ENCODE measurements at regions not wholly inside any gene's neighbourhood (a gene's known extent, or its start where the extent isn't known, plus 50 kb on each side); places are given as distances from the start of the nearest gene placed in this dataset.
"Not testable (repeated sequence)": the region's sequence is repeated elsewhere in the genome, so short reads cannot be mapped to it uniquely, and the experiment has no call there.

DNA sequence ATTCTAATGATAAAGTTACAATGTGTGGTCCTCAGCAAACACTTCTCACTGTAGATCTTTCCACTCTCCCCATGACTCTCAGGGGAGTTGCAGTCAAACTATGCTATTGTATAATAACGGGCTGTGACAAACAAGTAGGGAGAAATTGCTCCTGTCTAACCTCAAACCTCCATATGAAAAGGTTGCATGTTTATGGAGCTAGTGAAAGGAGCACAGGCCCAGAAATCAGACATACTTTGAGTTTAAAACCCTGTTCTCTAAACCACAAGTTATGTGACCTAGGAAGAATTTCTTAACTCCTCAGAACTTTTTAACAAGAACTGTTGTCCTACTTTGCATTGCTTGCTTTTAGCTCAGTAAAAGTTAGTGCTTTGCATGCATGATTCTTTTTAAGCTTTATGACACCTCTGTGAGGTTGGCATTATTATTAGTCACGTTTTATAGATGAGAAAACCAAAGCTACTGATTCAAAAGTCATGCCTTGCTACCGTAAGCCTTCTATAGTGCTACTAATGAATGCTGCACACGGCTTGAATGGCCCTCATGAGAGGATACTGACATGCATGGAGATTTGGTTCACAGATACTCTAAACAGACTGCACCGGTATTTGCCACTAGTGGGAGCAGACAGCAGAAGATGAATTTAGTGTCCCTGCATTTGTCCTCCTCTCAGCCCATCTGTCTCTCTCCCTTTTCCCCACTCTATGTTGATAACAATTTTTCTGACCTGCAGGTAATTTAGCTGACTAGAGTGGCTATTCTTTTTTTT is 129.5 kb upstream of the PCGF5 start:
- no peaks in the 10 kb centered on the region for H3K9me3 ChIP-seq
- no peaks in the 10 kb centered on the region for H3K27me3 ChIP-seq (ENCODE audit: low read depth)
- no peak overlapping the region for H3K4me3 ChIP-seq
- H3K4me1 ChIP-seq: peaks cover 3% of the 10 kb centered on the region
- no peak overlapping the region for H3K27ac ChIP-seq
- ATAC-seq (no peak), DNase-seq (no peak)
- no peaks in the 10 kb centered on the region for H3K36me3 ChIP-seq
- intact Hi-C loops (cut with DNase I): no loop called here
- TF ChIP-seq, protein P1, sequence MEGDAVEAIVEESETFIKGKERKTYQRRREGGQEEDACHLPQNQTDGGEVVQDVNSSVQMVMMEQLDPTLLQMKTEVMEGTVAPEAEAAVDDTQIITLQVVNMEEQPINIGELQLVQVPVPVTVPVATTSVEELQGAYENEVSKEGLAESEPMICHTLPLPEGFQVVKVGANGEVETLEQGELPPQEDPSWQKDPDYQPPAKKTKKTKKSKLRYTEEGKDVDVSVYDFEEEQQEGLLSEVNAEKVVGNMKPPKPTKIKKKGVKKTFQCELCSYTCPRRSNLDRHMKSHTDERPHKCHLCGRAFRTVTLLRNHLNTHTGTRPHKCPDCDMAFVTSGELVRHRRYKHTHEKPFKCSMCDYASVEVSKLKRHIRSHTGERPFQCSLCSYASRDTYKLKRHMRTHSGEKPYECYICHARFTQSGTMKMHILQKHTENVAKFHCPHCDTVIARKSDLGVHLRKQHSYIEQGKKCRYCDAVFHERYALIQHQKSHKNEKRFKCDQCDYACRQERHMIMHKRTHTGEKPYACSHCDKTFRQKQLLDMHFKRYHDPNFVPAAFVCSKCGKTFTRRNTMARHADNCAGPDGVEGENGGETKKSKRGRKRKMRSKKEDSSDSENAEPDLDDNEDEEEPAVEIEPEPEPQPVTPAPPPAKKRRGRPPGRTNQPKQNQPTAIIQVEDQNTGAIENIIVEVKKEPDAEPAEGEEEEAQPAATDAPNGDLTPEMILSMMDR (IDR thresholded peaks at IDR 0.05): no peak

DNA sequence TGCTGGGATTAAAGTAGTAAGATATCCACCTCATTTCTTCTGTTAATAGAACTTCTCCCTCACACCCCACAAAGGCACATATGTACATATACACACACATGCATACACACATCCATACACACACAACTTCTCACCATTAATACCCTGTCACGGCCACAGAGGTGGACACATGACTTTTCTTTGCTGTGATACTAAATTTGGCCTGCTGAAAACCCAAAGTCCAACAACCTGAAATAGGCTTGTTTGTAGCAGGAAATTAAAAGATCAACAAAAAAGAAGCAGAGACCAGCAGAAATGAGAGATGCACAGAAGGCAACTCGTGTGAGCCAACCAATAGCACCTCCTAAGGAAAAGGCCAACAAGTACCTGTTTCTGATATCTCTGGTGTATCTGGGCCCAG is 128.7 kb upstream of the PCGF5 start:
- no peak overlapping the region for H3K27ac ChIP-seq
- H3K27me3 ChIP-seq (ENCODE audit: low read depth): no peaks in the 10 kb centered on the region
- TF ChIP-seq, protein P1 (IDR thresholded peaks at IDR 0.05): no peak
- H3K4me1 ChIP-seq: peaks cover 3% of the 10 kb centered on the region
- intact Hi-C loops (cut with DNase I): no loop called here
- H3K9me3 ChIP-seq: no peaks in the 10 kb centered on the region
- H3K4me3 ChIP-seq: no peak overlapping the region
- DNase-seq (no peak), ATAC-seq (no peak)
- no peaks in the 10 kb centered on the region for H3K36me3 ChIP-seq

DNA sequence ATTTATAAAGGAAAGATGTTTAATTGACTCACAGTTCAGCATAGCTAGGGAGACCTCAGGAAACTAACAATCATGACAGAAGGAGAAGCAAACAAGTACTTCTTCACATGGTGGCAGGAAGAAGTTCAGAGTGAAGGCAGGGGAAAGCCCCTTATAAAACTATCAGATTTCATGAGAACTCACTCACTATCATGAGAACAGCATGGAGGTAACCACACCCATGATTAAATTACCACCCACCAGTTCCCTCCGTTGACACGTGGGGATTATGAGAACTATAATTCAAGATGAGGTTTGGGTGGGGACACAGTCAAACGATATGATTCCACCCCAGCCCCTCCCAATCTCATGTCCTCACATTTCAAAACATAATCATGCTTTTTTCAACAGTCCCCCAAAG is 124.2 kb upstream of the PCGF5 start:
- intact Hi-C loops (cut with DNase I): no loop called here
- H3K27me3 ChIP-seq (ENCODE audit: low read depth): no peaks in the 10 kb centered on the region
- TF ChIP-seq, protein P1 (IDR thresholded peaks at IDR 0.05): no peak
- no peak overlapping the region for H3K27ac ChIP-seq
- no peaks in the 10 kb centered on the region for H3K36me3 ChIP-seq
- DNase-seq (no peak), ATAC-seq (no peak)
- H3K9me3 ChIP-seq: peaks cover 4% of the 10 kb centered on the region
- no peaks in the 10 kb centered on the region for H3K4me1 ChIP-seq
- no peak overlapping the region for H3K4me3 ChIP-seq

DNA sequence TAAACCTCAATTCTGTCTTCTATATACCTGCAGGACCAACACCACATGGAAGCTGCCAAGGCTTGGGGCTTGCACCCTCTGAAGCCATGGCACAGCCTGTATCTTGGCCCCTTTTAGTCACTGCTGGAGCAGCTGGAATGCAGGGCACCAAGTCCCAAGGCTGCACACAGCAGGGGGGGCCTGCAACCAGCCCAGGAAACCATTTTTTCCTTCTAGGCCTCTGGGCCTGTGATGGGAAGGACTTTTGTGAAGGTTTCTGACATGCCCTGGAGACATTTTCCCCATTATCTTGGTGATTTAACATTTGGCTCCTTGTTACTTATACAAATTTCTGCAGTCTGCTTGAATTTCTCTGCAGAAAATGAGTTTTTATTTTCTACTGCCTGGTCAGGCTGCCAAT is 123.2 kb upstream of the PCGF5 start:
- Histone ChIP-seq H3K27me3 (ENCODE audit: low read depth) (no peaks in the 10 kb centered on the region), H3K4me3 (no peak overlapping the region), H3K9me3 (peaks cover 4% of the 10 kb centered on the region), H3K36me3 (no peaks in the 10 kb centered on the region), H3K27ac (no peak overlapping the region), H3K4me1 (no peaks in the 10 kb centered on the region)
- intact Hi-C loops (cut with DNase I): no loop called here
- TF ChIP-seq, protein P1 (IDR thresholded peaks at IDR 0.05): no peak
- ATAC-seq: no peak
- DNase-seq: no peak

DNA sequence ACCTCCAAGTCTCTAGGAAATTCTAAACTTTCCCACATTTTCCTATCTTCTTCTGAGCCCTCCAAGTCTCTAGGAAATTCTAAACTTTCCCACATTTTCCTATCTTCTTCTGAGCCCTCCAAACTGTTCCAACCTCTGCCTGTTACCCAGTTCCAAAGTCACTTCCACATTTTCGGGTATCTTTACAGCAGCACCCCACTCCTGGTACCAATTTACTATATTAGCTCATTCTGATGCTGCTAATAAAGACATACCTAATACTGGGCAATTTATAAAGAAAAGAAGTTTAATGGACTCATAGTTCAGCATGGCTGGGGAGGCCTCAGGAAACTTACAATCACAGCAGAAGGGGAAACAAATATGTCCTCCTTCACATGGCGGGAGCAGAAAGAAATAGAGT is 122.4 kb upstream of the PCGF5 start:
- H3K27ac ChIP-seq; H3K4me3 ChIP-seq; intact Hi-C loops (cut with DNase I); H3K27me3 ChIP-seq (ENCODE audit: low read depth); H3K4me1 ChIP-seq; DNase-seq; ATAC-seq; H3K9me3 ChIP-seq; H3K36me3 ChIP-seq: not testable (repeated sequence)

DNA sequence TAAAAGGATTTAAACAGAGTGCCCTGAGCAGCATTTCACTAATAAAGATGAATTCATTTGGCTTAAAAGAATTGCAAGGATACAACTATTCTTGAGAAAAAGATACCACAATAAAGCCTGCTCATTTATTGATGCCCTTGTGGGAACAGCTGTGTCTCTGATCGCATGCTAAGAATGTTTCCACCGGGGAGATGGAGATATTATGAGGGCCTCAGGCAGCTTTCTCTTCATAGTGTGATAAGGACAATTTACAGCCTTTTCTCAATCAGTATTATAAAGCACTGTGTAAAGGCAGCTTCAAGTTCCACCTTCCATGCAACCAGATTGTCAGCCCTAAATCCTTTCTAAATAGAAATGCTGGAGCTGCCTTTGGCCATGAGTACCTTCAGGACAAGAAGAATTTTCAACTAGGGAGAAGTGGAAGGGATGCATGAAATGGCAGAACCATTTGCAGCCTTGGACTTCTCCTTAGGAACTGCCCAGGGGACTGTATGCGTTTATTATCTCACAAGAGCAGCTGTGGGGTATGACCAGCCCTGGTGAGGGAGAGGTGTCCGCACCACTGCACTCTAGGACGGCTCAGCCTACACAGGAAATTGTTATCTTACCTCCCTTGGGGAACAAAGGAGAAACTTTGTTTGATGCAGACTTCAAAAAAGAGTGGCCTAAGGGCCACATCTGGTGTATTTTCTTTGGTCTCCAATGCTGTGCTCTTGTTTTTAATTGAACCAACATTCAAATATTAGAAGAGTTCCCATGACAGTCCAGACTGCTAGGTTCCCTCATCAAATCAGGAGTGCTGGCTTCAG is 116.9 kb upstream of the PCGF5 start:
- H3K36me3 ChIP-seq: no peaks in the 10 kb centered on the region
- intact Hi-C loops (cut with DNase I): no loop called here
- no peaks in the 10 kb centered on the region for H3K9me3 ChIP-seq
- H3K27ac ChIP-seq: no peak overlapping the region
- DNase-seq (no peak), ATAC-seq (no peak)
- no peaks in the 10 kb centered on the region for H3K4me1 ChIP-seq
- no peak overlapping the region for H3K4me3 ChIP-seq
- TF ChIP-seq, protein P1 (IDR thresholded peaks at IDR 0.05): no peak
- H3K27me3 ChIP-seq (ENCODE audit: low read depth): no peaks in the 10 kb centered on the region

Measured in lower lobe of right lung (tissue), 2 donors.